ENCODE measurements at regions not wholly inside any gene's neighbourhood (a gene's known extent, or its start where the extent isn't known, plus 50 kb on each side); places are given as distances from the start of the nearest gene placed in this dataset.

- intact Hi-C loops (cut with micrococcal nuclease; ENCODE audit: unreplicated experiment): no loop called here
- DNase-seq: no peak
- CTCF ChIA-PET: no interaction called here
- H3K27me3 Mint-ChIP-seq (ENCODE audit: unreplicated experiment): no peaks in the 10 kb centered on the region
- H3K4me3 Mint-ChIP-seq (ENCODE audit: low read depth, unreplicated experiment): no peak overlapping the region
- no peaks in the 10 kb centered on the region for H3K36me3 Mint-ChIP-seq (ENCODE audit: insufficient read depth, unreplicated experiment)
- peaks cover 18% of the 10 kb centered on the region for H3K4me1 Mint-ChIP-seq (ENCODE audit: low read depth, unreplicated experiment)
- TF ChIP-seq CTCF (IDR thresholded peaks at IDR 0.05; ENCODE audit: unreplicated experiment): no peak
- no TSS peak for BruUV-seq (replicated peaks)
- H3K27ac Mint-ChIP-seq (ENCODE audit: unreplicated experiment): no peak overlapping the region
- peaks cover 3% of the 10 kb centered on the region for H3K9me3 Mint-ChIP-seq (ENCODE audit: low read depth, unreplicated experiment)
Observed at GRCh38 chr11:28447226-28447625, 339.0 kb downstream of the METTL15 start.

GRCh38 chr11:28442131-28442530 is 333.9 kb downstream of the METTL15 start:
- DNase-seq: no peak
- H3K36me3 Mint-ChIP-seq (ENCODE audit: insufficient read depth, unreplicated experiment): no peaks in the 10 kb centered on the region
- TF ChIP-seq CTCF (IDR thresholded peaks at IDR 0.05; ENCODE audit: unreplicated experiment): no peak
- intact Hi-C loops (cut with micrococcal nuclease; ENCODE audit: unreplicated experiment): no loop called here
- peaks cover 5% of the 10 kb centered on the region for H3K4me1 Mint-ChIP-seq (ENCODE audit: low read depth, unreplicated experiment)
- H3K27ac Mint-ChIP-seq (ENCODE audit: unreplicated experiment): no peak overlapping the region
- H3K9me3 Mint-ChIP-seq (ENCODE audit: low read depth, unreplicated experiment): no peaks in the 10 kb centered on the region
- CTCF ChIA-PET: interaction anchor here (0.6 kb wide), 1 partner anchor 21 kb away, joined by 3 read pairs; no protein-coding TSS in a partner anchor
- H3K4me3 Mint-ChIP-seq (ENCODE audit: low read depth, unreplicated experiment): no peak overlapping the region
- H3K27me3 Mint-ChIP-seq (ENCODE audit: unreplicated experiment): no peaks in the 10 kb centered on the region
- no TSS peak for BruUV-seq (replicated peaks)

GRCh38 chr11:28439403-28439802 is 331.2 kb downstream of the METTL15 start:
- H3K27ac Mint-ChIP-seq (ENCODE audit: unreplicated experiment): no peak overlapping the region
- TF ChIP-seq CTCF (IDR thresholded peaks at IDR 0.05; ENCODE audit: unreplicated experiment): no peak
- no peaks in the 10 kb centered on the region for H3K4me1 Mint-ChIP-seq (ENCODE audit: low read depth, unreplicated experiment)
- H3K4me3 Mint-ChIP-seq (ENCODE audit: low read depth, unreplicated experiment): no peak overlapping the region
- no peaks in the 10 kb centered on the region for H3K9me3 Mint-ChIP-seq (ENCODE audit: low read depth, unreplicated experiment)
- CTCF ChIA-PET: no interaction called here
- H3K36me3 Mint-ChIP-seq (ENCODE audit: insufficient read depth, unreplicated experiment): no peaks in the 10 kb centered on the region
- DNase-seq: no peak
- no TSS peak for BruUV-seq (replicated peaks)
- intact Hi-C loops (cut with micrococcal nuclease; ENCODE audit: unreplicated experiment): no loop called here
- no peaks in the 10 kb centered on the region for H3K27me3 Mint-ChIP-seq (ENCODE audit: unreplicated experiment)

DNA sequence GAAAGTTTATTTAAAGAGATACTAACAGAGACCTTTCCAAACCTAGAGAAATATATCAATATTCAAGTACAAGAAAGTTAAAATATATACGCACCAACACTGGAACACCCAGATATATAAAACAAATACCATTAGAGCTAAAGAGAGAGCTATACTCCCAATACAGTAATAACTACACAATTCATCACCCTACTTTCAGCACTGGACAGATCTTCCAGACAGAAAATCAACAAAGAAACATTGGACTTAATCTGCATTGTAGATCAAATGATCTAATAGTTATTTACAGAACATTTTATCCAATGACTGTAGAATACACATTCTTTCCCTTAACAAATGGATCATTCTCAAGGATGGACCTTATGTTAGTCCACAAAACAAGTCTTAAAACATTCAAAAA is 311.9 kb downstream of the METTL15 start:
- CTCF ChIA-PET: interaction anchor here (0.6 kb wide), 1 partner anchor 178 kb away, joined by 3 read pairs; no protein-coding TSS in a partner anchor
- TF ChIP-seq CTCF (IDR thresholded peaks at IDR 0.05; ENCODE audit: unreplicated experiment): no peak

More for the DNA sequence above, 311.9 kb downstream of the METTL15 start:
- Mint-ChIP-seq H3K36me3 (ENCODE audit: insufficient read depth, unreplicated experiment) (no peaks in the 10 kb centered on the region), H3K27me3 (ENCODE audit: unreplicated experiment) (no peaks in the 10 kb centered on the region), H3K4me3 (ENCODE audit: low read depth, unreplicated experiment) (no peak overlapping the region), H3K4me1 (ENCODE audit: low read depth, unreplicated experiment) (no peaks in the 10 kb centered on the region), H3K9me3 (ENCODE audit: low read depth, unreplicated experiment) (peaks cover 2% of the 10 kb centered on the region), H3K27ac (ENCODE audit: unreplicated experiment) (no peak overlapping the region)
- BruUV-seq (replicated peaks): no TSS peak
- intact Hi-C loops (cut with micrococcal nuclease; ENCODE audit: unreplicated experiment): no loop called here
- DNase-seq: no peak

All from Calu3 (cell line).